ENCODE measurements at regions not wholly inside any gene's neighbourhood (a gene's known extent, or its start where the extent isn't known, plus 50 kb on each side); places are given as distances from the start of the nearest gene placed in this dataset.

DNA sequence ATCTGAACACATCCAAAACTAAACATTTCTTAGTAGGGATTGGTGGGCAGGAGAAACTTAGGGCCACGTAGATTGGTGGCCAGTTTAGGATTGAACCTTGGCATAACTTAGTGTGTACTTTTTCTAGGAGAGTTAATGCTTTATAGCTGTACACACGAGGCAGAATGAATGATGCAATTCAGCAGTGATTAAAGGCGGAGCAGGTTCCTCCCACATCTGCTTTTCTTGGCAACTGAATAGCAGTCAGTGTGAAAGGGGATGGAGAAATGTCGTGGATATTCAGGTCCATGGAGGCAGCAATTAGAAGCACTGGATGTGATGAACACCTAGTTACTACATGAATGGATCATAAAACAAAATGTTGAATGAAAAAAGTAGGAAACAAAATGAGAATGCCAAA, 493.8 kb downstream of the FUT8 start:
- CTCF ChIA-PET, result no interaction called here
- no peaks in the 10 kb centered on the region for H3K27me3 ChIP-seq (replicated peaks in 1 of 2; ENCODE audit: control insufficient read depth in 2 of 2, insufficient read depth in 2 of 2, low read length in 1 of 2)
- POLR2A ChIA-PET, result no interaction called here
- SMC1A ChIA-PET (ENCODE audit: uncharacterized antibody, unreplicated experiment), result interaction anchor here (1.2 kb wide), 1 partner anchor 52 kb away, joined by 3 read pairs; no protein-coding TSS in a partner anchor
- H3K36me3 ChIP-seq (ENCODE audit: control insufficient read depth in 2 of 2, insufficient read depth in 2 of 2, low read length in 1 of 2), result no peaks in the 10 kb centered on the region
- intact Hi-C loops (cut with micrococcal nuclease; ENCODE audit: unreplicated experiment), result no loop called here
- no peak for DNase-seq (ENCODE audit: low read depth, low spot score)
- RAD21 ChIA-PET (ENCODE audit: unreplicated experiment), result no interaction called here
- H3K4me2 ChIP-seq (ENCODE audit: control insufficient read depth, insufficient read depth), result no peak overlapping the region
- TF ChIP-seq, protein P1, sequence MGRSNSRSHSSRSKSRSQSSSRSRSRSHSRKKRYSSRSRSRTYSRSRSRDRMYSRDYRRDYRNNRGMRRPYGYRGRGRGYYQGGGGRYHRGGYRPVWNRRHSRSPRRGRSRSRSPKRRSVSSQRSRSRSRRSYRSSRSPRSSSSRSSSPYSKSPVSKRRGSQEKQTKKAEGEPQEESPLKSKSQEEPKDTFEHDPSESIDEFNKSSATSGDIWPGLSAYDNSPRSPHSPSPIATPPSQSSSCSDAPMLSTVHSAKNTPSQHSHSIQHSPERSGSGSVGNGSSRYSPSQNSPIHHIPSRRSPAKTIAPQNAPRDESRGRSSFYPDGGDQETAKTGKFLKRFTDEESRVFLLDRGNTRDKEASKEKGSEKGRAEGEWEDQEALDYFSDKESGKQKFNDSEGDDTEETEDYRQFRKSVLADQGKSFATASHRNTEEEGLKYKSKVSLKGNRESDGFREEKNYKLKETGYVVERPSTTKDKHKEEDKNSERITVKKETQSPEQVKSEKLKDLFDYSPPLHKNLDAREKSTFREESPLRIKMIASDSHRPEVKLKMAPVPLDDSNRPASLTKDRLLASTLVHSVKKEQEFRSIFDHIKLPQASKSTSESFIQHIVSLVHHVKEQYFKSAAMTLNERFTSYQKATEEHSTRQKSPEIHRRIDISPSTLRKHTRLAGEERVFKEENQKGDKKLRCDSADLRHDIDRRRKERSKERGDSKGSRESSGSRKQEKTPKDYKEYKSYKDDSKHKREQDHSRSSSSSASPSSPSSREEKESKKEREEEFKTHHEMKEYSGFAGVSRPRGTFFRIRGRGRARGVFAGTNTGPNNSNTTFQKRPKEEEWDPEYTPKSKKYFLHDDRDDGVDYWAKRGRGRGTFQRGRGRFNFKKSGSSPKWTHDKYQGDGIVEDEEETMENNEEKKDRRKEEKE (IDR thresholded peaks at IDR 0.05), result no peak
- TF ChIP-seq YBX1 (IDR thresholded peaks at IDR 0.05) (no peak), ASH2L (IDR thresholded peaks at IDR 0.05; ENCODE audit: borderline replicate concordance, low read depth) (no peak), RB1 (IDR thresholded peaks at IDR 0.05; ENCODE audit: borderline replicate concordance) (no peak), KLF5 (IDR thresholded peaks at IDR 0.05; ENCODE audit: partially characterized antibody) (no peak), KDM1A (IDR thresholded peaks at IDR 0.05; ENCODE audit: borderline replicate concordance) (no peak), IRF3 (IDR thresholded peaks at IDR 0.05) (no peak), SMC3 (IDR thresholded peaks at IDR 0.05; ENCODE audit: borderline replicate concordance, low read length) (no peak), RBBP5 (conservative IDR thresholded peaks at IDR 0.05) (no peak), HDGF (IDR thresholded peaks at IDR 0.05) (no peak), IRF4 (IDR thresholded peaks at IDR 0.05; ENCODE audit: low read depth, low read length) (no peak), LARP7 (IDR thresholded peaks at IDR 0.05) (no peak), RELA (IDR thresholded peaks at IDR 0.05; ENCODE audit: borderline replicate concordance, partially characterized antibody) (no peak), CHD1 (IDR thresholded peaks at IDR 0.05; ENCODE audit: low read depth, low read length) (no peak), SREBF2 (IDR thresholded peaks at IDR 0.05; ENCODE audit: low read length) (no peak), FOS (IDR thresholded peaks at IDR 0.05; ENCODE audit: borderline replicate concordance, extremely low read depth, insufficient read length) (no peak), SRF (IDR thresholded peaks at IDR 0.05; ENCODE audit: low read depth in 2 of 2, low read length in 2 of 2) (no peak), CUX1 (IDR thresholded peaks at IDR 0.05; ENCODE audit: insufficient replicate concordance, low read depth, low read length) (no peak)
- no TSS peak for BruUV-seq (replicated peaks)
- no peak for FAIRE-seq
- WGBS (ENCODE audit: insufficient coverage, insufficient replicate concordance, low lambda C conversion rate, missing lambda C conversion rate), result 32% methylated on average over 4 of the region's 4 CpGs
- in situ Hi-C loops (cut with MboI), result no loop called here
- no peak overlapping the region for H3K9ac ChIP-seq (ENCODE audit: control insufficient read depth, insufficient read depth, low read length)
- no peaks in the 10 kb centered on the region for H3K4me1 ChIP-seq (ENCODE audit: control insufficient read depth, insufficient read depth, low read length)
- H3K79me2 ChIP-seq (ENCODE audit: control insufficient read depth, insufficient read depth, low read length), result no peaks in the 10 kb centered on the region
- ATAC-seq, result no peak
- H4K20me1 ChIP-seq (ENCODE audit: control insufficient read depth, insufficient read depth), result no peaks in the 10 kb centered on the region
- H2AFZ ChIP-seq (ENCODE audit: control insufficient read depth, low read depth, low read length), result no peak overlapping the region
- no peak overlapping the region for H3K27ac ChIP-seq (ENCODE audit: control insufficient read depth, insufficient read depth)
- H3K9me3 ChIP-seq (replicated peaks; ENCODE audit: control insufficient read depth, insufficient read depth, low read length), result no peaks in the 10 kb centered on the region; the same call in 2 of the 3 replicates
- no peak overlapping the region for H3K4me3 ChIP-seq

Data from GM12878 (cell line).